ENCODE measurements at regions not wholly inside any gene's neighbourhood (a gene's known extent, or its start where the extent isn't known, plus 50 kb on each side); places are given as distances from the start of the nearest gene placed in this dataset.

DNA sequence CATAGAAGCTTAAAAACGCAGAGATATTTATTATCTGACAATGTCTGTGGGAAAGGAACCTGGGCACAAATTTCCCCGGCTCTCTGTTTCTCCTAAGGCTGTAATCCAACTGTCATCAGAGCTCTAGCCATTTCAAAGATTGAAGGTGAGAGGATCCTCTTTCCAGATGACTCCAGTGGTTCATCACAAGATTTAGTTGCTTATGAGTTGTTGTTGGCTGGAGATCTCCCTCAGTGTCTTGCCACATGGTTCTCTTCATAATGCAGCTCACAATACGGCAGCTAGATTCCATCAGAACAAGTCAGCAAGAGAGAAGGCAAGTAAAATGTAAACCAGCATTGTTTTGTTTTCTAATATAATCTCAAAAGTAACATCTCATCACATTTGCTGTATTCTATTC lies 369.4 kb downstream of the GASK1B start:
- TF ChIP-seq, protein P1, sequence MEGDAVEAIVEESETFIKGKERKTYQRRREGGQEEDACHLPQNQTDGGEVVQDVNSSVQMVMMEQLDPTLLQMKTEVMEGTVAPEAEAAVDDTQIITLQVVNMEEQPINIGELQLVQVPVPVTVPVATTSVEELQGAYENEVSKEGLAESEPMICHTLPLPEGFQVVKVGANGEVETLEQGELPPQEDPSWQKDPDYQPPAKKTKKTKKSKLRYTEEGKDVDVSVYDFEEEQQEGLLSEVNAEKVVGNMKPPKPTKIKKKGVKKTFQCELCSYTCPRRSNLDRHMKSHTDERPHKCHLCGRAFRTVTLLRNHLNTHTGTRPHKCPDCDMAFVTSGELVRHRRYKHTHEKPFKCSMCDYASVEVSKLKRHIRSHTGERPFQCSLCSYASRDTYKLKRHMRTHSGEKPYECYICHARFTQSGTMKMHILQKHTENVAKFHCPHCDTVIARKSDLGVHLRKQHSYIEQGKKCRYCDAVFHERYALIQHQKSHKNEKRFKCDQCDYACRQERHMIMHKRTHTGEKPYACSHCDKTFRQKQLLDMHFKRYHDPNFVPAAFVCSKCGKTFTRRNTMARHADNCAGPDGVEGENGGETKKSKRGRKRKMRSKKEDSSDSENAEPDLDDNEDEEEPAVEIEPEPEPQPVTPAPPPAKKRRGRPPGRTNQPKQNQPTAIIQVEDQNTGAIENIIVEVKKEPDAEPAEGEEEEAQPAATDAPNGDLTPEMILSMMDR (IDR thresholded peaks at IDR 0.05; ENCODE audit: low read depth, low read length, missing input control), result no peak
- TF ChIP-seq NR2F2 (IDR thresholded peaks at IDR 0.05) (no peak), EGR1 (IDR thresholded peaks at IDR 0.05; ENCODE audit: low read depth in 2 of 2) (no peak)
